ENCODE measurements at regions not wholly inside any gene's neighbourhood (a gene's known extent, or its start where the extent isn't known, plus 50 kb on each side); places are given as distances from the start of the nearest gene placed in this dataset.

GRCh38 chr2:121072784-121073183, 212.2 kb downstream of the TFCP2L1 start:
- TF ChIP-seq MAX (IDR thresholded peaks at IDR 0.05; ENCODE audit: insufficient read depth, insufficient read length), result no peak
- no peak for TF ChIP-seq POLR2A (IDR thresholded peaks at IDR 0.05; ENCODE audit: low read depth, low read length)
- TF ChIP-seq CTCF (IDR thresholded peaks at IDR 0.05; ENCODE audit: extremely low read depth in 1 of 2, insufficient read depth in 1 of 2, low read depth in 1 of 2, low read length in 2 of 2), result no peak
